K562 (cell line): ENCODE measurements at regions not wholly inside any gene's neighbourhood (a gene's known extent, or its start where the extent isn't known, plus 50 kb on each side); places are given as distances from the start of the nearest gene placed in this dataset.

ENCODE experiments used
- ETV1 ChIP-seq: fragments of 450-650 bp; conservative IDR thresholded peaks from 2 replicates; pipeline ENCODE4 v1.6.1; 2016; ENCODE audit warnings: missing genetic modification characterization, control low read depth, low read depth, missing compliant biosample characterization
- ILF3 ChIP-seq: fragments of 450-650 bp; IDR thresholded peaks from 2 replicates; pipeline ENCODE4 v1.6.1; 2018; ENCODE audit warnings: antibody characterized with exemption, mild to moderate bottlenecking, moderate library complexity, borderline replicate concordance
- NBN ChIP-seq: fragments of 450-650 bp; IDR thresholded peaks from 2 replicates; pipeline ENCODE4 v1.6.1; 2016; ENCODE audit warnings: low read depth, mild to moderate bottlenecking
- NONO ChIP-seq, 2 experiments: fragments of 200-400 bp in 1 of 2; fragments of 450-650 bp in 1 of 2; formaldehyde crosslinking in 1 of 2; IDR thresholded peaks; 2 replicates each; pipeline ENCODE4 v1.6.1; 2017; ENCODE audit warnings: low read depth in 2 of 2, mild to moderate bottlenecking in 2 of 2, moderate library complexity in 2 of 2, low read length in 1 of 2
- PML ChIP-seq: IDR thresholded peaks from 2 replicates; pipeline ENCODE4 v1.6.1; 2012; ENCODE audit warnings: low read length, inconsistent platforms
- POLR2AphosphoS2 ChIP-seq: IDR thresholded peaks from 2 replicates; pipeline ENCODE4 v1.6.1; 2012; ENCODE audit warnings: low read length, improper control_type of control experiment
- SLC30A9 ChIP-seq: fragments of 250-450 bp; sonication (Bioruptor Pico); IDR thresholded peaks from 2 replicates; pipeline ENCODE4 v1.8.0; 2022; ENCODE audit warnings: mild to moderate bottlenecking, moderate library complexity
- SP2 ChIP-seq: IDR thresholded peaks from 2 replicates; pipeline ENCODE4 v1.6.1; 2011; ENCODE audit warnings: mild to moderate bottlenecking, low read depth, low read length, moderate library complexity; ENCODE audit not compliant: poor library complexity, severe bottlenecking; ENCODE audit errors: extremely low read depth
- TEAD4 ChIP-seq, 2 experiments: sonication (generic) in 1 of 2; formaldehyde crosslinking in 1 of 2; IDR thresholded peaks; 2 replicates each; pipeline versions ENCODE4 v1.6.1 to v1.8.0; 2012 to 2022; ENCODE audit warnings: borderline replicate concordance in 1 of 2, inconsistent platforms in 1 of 2, low read length in 1 of 2, mild to moderate bottlenecking in 1 of 2, missing genetic modification reagents in 1 of 2
- TRIM24 ChIP-seq, 2 experiments: fragments of 450-650 bp; IDR thresholded peaks; 2 replicates each; pipeline ENCODE4 v1.6.1; 2016
- XRCC5 ChIP-seq: fragments of 200-400 bp; formaldehyde crosslinking; IDR thresholded peaks from 2 replicates; pipeline ENCODE4 v1.6.1; 2017; ENCODE audit warnings: low read depth, mild to moderate bottlenecking, low read length
- ZC3H8 ChIP-seq: fragments of 450-650 bp; IDR thresholded peaks from 2 replicates; pipeline ENCODE4 v1.6.1; 2017
- ZNF174 ChIP-seq: fragments of 250-450 bp; sonication (Bioruptor Pico); IDR thresholded peaks from 2 replicates; pipeline ENCODE4 v1.4.0; 2020; ENCODE audit warnings: mild to moderate bottlenecking
- ZNF41 ChIP-seq: fragments of 250-450 bp; sonication (Bioruptor Pico); conservative IDR thresholded peaks from 2 replicates; pipeline ENCODE4 v1.4.0; 2020; ENCODE audit warnings: mild to moderate bottlenecking
- ZNF707 ChIP-seq: fragments of 250-450 bp; sonication (Bioruptor Pico); conservative IDR thresholded peaks from 2 replicates; pipeline ENCODE4 v1.8.0; 2022; ENCODE audit warnings: inconsistent platforms, mild to moderate bottlenecking, moderate library complexity
- TF ChIP-seq, protein P1 (sequence below): fragments of 450-650 bp; IDR thresholded peaks from 2 replicates; pipeline ENCODE4 v1.6.1; 2017; ENCODE audit warnings: mild to moderate bottlenecking, moderate library complexity
- TF ChIP-seq, protein P2 (sequence below): fragments of 150-350 bp; IDR thresholded peaks from 2 replicates; pipeline ENCODE4 v1.6.1; 2014; ENCODE audit warnings: low read depth, mild to moderate bottlenecking, low read length, borderline replicate concordance
- TF ChIP-seq, protein P3 (sequence below): fragments of 250-450 bp; sonication (Bioruptor Pico); IDR thresholded peaks from 2 replicates; pipeline ENCODE4 v1.5.1; 2021; ENCODE audit warnings: mild to moderate bottlenecking
- TF ChIP-seq, protein P4 (sequence below): fragments of 250-450 bp; sonication (Bioruptor Pico); IDR thresholded peaks from 2 replicates; pipeline ENCODE4 v1.5.0; 2021; ENCODE audit warnings: mild to moderate bottlenecking, borderline replicate concordance

DNA sequence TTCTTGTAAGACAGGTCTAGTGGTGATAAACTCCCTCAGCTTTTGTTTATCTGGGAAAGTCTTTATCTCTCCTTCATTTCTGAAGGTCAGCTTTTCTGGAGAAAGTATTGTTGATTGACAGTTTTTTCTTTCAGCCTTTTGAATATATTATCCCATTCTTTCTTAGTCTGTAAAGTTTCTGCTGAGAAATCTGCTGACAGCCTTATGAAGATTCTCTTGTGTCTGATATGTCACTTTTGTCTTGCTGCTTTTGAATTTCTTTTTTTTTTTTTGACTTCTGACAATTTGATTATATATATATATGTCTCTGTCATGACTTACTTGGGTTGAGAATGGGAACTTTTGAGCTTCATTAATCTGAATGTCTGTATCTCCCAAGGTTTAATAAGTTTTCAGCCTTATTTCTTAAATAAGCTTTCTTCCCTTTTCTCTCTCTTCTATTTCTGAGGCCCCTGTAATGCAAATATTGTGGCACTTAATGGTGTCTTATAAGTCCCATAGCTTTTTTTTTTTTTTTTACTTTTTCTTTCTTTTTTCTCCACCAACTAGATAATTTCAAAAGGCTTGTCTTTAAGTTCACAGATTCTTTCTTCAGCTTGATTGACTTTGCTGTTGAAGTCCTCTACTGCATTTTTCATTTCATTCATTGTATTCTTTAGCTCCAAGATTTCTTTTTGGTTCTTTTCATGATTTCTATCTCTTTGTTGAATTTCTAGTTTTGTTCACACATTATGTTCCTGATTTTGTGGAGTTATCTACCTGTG, 81.4 kb upstream of the IL6 start (continued):
- TF ChIP-seq, protein P1, sequence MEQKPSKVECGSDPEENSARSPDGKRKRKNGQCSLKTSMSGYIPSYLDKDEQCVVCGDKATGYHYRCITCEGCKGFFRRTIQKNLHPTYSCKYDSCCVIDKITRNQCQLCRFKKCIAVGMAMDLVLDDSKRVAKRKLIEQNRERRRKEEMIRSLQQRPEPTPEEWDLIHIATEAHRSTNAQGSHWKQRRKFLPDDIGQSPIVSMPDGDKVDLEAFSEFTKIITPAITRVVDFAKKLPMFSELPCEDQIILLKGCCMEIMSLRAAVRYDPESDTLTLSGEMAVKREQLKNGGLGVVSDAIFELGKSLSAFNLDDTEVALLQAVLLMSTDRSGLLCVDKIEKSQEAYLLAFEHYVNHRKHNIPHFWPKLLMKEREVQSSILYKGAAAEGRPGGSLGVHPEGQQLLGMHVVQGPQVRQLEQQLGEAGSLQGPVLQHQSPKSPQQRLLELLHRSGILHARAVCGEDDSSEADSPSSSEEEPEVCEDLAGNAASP: no peak
- TF ChIP-seq, protein P2, sequence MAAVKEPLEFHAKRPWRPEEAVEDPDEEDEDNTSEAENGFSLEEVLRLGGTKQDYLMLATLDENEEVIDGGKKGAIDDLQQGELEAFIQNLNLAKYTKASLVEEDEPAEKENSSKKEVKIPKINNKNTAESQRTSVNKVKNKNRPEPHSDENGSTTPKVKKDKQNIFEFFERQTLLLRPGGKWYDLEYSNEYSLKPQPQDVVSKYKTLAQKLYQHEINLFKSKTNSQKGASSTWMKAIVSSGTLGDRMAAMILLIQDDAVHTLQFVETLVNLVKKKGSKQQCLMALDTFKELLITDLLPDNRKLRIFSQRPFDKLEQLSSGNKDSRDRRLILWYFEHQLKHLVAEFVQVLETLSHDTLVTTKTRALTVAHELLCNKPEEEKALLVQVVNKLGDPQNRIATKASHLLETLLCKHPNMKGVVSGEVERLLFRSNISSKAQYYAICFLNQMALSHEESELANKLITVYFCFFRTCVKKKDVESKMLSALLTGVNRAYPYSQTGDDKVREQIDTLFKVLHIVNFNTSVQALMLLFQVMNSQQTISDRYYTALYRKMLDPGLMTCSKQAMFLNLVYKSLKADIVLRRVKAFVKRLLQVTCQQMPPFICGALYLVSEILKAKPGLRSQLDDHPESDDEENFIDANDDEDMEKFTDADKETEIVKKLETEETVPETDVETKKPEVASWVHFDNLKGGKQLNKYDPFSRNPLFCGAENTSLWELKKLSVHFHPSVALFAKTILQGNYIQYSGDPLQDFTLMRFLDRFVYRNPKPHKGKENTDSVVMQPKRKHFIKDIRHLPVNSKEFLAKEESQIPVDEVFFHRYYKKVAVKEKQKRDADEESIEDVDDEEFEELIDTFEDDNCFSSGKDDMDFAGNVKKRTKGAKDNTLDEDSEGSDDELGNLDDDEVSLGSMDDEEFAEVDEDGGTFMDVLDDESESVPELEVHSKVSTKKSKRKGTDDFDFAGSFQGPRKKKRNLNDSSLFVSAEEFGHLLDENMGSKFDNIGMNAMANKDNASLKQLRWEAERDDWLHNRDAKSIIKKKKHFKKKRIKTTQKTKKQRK: peak; percentile 38; the same call in 1 of the 2 replicates
- TF ChIP-seq ILF3 (no peak), POLR2AphosphoS2 (0 out of 2 replicates have a peak, but pooled peaks have one; percentile 18), SP2 (no peak), ZNF707 (CRISPR knock-in tag) (no peak), NONO (IDR thresholded peaks at IDR 0.05; ENCODE audit: low read depth in 2 of 2, low read length in 1 of 2) (no peak), NBN (0 out of 2 replicates have a peak, but pooled peaks have one; percentile 39), XRCC5 (no peak), TRIM24 (IDR thresholded peaks at IDR 0.05) (peak; percentile 85 to 87), ZNF174 (CRISPR knock-in tag) (no peak), TEAD4 (IDR thresholded peaks at IDR 0.05; ENCODE audit: low read length) (no peak), TEAD4 (CRISPR knock-in tag; IDR thresholded peaks at IDR 0.05; ENCODE audit: borderline replicate concordance) (no peak), PML (no peak), ZNF41 (no peak), ZC3H8 (no peak), ETV1 (tag) (no peak), SLC30A9 (CRISPR knock-in tag) (no peak)
- TF ChIP-seq, protein P3, sequence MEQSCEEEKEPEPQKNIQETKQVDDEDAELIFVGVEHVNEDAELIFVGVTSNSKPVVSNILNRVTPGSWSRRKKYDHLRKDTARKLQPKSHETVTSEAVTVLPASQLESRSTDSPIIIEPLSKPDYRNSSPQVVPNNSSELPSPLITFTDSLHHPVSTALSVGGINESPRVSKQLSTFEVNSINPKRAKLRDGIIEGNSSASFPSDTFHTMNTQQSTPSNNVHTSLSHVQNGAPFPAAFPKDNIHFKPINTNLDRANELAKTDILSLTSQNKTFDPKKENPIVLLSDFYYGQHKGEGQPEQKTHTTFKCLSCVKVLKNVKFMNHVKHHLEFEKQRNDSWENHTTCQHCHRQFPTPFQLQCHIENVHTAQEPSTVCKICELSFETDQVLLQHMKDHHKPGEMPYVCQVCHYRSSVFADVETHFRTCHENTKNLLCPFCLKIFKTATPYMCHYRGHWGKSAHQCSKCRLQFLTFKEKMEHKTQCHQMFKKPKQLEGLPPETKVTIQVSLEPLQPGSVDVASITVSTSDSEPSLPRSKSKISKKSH (CRISPR knock-in tag): peak; percentile 69; the same call in 1 of the 2 replicates
- TF ChIP-seq, protein P4, sequence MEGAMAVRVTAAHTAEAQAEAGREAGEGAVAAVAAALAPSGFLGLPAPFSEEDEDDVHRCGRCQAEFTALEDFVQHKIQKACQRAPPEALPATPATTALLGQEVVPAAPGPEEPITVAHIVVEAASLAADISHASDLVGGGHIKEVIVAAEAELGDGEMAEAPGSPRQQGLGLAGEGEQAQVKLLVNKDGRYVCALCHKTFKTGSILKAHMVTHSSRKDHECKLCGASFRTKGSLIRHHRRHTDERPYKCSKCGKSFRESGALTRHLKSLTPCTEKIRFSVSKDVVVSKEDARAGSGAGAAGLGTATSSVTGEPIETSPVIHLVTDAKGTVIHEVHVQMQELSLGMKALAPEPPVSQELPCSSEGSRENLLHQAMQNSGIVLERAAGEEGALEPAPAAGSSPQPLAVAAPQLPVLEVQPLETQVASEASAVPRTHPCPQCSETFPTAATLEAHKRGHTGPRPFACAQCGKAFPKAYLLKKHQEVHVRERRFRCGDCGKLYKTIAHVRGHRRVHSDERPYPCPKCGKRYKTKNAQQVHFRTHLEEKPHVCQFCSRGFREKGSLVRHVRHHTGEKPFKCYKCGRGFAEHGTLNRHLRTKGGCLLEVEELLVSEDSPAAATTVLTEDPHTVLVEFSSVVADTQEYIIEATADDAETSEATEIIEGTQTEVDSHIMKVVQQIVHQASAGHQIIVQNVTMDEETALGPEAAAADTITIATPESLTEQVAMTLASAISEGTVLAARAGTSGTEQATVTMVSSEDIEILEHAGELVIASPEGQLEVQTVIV (CRISPR knock-in tag): no peak
